Body of pancreas (tissue), 4 donors: ENCODE measurements at regions not wholly inside any gene's neighbourhood (a gene's known extent, or its start where the extent isn't known, plus 50 kb on each side); places are given as distances from the start of the nearest gene placed in this dataset.

Experiments
- CTCF ChIP-seq, 7 experiments: fragments of 450-650 bp in 4 of 7; fragments of 200-600 bp in 3 of 7; sonication (generic) in 3 of 7; IDR thresholded peaks; one replicate each; pipeline ENCODE4 v1.5.1; 2016 to 2019; ENCODE audit warnings: antibody characterized with exemption in 7 of 7
- POLR2A ChIP-seq, 3 donors: fragments of 450-650 bp; IDR thresholded peaks; one replicate each; pipeline ENCODE4 v1.6.1; 2016; ENCODE audit warnings: antibody characterized with exemption in 3 of 3, mild to moderate bottlenecking in 2 of 3

GRCh38 chr7:68967598-68967997 lies 630.7 kb upstream of the AUTS2 start:
- TF ChIP-seq CTCF (IDR thresholded peaks at IDR 0.05) (no peak), POLR2A (IDR thresholded peaks at IDR 0.05) (no peak)
